H9 (cell line): ENCODE measurements at regions not wholly inside any gene's neighbourhood (a gene's known extent, or its start where the extent isn't known, plus 50 kb on each side); places are given as distances from the start of the nearest gene placed in this dataset.

ENCODE experiments used
- DNase-seq: peaks from one replicate; pipeline ENCODE4 v3.0.0-alpha.2; 2017
- H2AFZ ChIP-seq: one replicate; pipeline ENCODE4 v1.6.1; 2013; ENCODE audit warnings: mild to moderate bottlenecking, low read length, control low read depth, moderate library complexity
- H2AK5ac ChIP-seq: 2 replicates; pipeline ENCODE4 v1.6.1; 2013; ENCODE audit warnings: low read length, control low read depth, mixed read lengths; ENCODE audit not compliant: insufficient read length
- H2BK120ac ChIP-seq: one replicate; pipeline ENCODE4 v1.6.1; 2013; ENCODE audit warnings: low read depth, mild to moderate bottlenecking, low read length, control low read depth, inconsistent platforms; ENCODE audit not compliant: poor library complexity, severe bottlenecking
- H2BK12ac ChIP-seq: 2 replicates; pipeline ENCODE4 v1.6.1; 2013; ENCODE audit warnings: low read length, control low read depth, mixed read lengths, low read depth; ENCODE audit not compliant: insufficient read length
- H2BK15ac ChIP-seq: 2 replicates; pipeline ENCODE4 v1.6.1; 2013; ENCODE audit warnings: low read depth, low read length, control low read depth
- H2BK20ac ChIP-seq: one replicate; pipeline ENCODE4 v1.6.1; 2013; ENCODE audit warnings: low read depth, mild to moderate bottlenecking, low read length, control low read depth, inconsistent platforms; ENCODE audit not compliant: poor library complexity, severe bottlenecking
- H2BK5ac ChIP-seq: 2 replicates; pipeline ENCODE4 v1.6.1; 2013; ENCODE audit warnings: low read length, control low read depth, mixed read lengths; ENCODE audit not compliant: insufficient read length
- H3K14ac ChIP-seq: 2 replicates; pipeline ENCODE4 v1.6.1; 2013; ENCODE audit warnings: low read length, control low read depth; ENCODE audit not compliant: insufficient read depth
- H3K18ac ChIP-seq: 2 replicates; pipeline ENCODE4 v1.6.1; 2013; ENCODE audit warnings: low read depth, mild to moderate bottlenecking, mixed read lengths, low read length, control low read depth; ENCODE audit not compliant: insufficient read length
- H3K23ac ChIP-seq: 2 replicates; pipeline ENCODE4 v1.6.1; 2013; ENCODE audit warnings: low read length, control low read depth, mixed read lengths, low read depth; ENCODE audit not compliant: insufficient read length
- H3K23me2 ChIP-seq: 2 replicates; pipeline ENCODE4 v1.6.1; 2013; ENCODE audit warnings: low read depth, mild to moderate bottlenecking, mixed read lengths, low read length, control low read depth; ENCODE audit not compliant: insufficient read length, poor library complexity, severe bottlenecking
- H3K27ac ChIP-seq: 2 replicates; pipeline ENCODE4 v1.5.1; 2013; ENCODE audit warnings: low read length, control low read depth, mixed read lengths, low read depth; ENCODE audit not compliant: insufficient read length
- H3K27me3 ChIP-seq: 2 replicates; pipeline ENCODE4 v1.6.1; 2013; ENCODE audit warnings: low read length, control low read depth, inconsistent platforms; ENCODE audit not compliant: insufficient read depth
- H3K4ac ChIP-seq: 2 replicates; pipeline ENCODE4 v1.6.1; 2013; ENCODE audit warnings: low read depth, mild to moderate bottlenecking, control low read depth, inconsistent platforms, low read length, moderate library complexity
- H3K4me1 ChIP-seq: 2 replicates; pipeline ENCODE4 v1.6.1; 2013; ENCODE audit warnings: low read length, control low read depth, inconsistent platforms; ENCODE audit not compliant: insufficient read depth
- H3K4me2 ChIP-seq: 2 replicates; pipeline ENCODE4 v1.6.1; 2013; ENCODE audit warnings: low read length, control low read depth, mixed read lengths; ENCODE audit not compliant: insufficient read length, insufficient read depth
- H3K56ac ChIP-seq: 2 replicates; pipeline ENCODE4 v1.6.1; 2013; ENCODE audit warnings: low read depth, mild to moderate bottlenecking, mixed read lengths, low read length, control low read depth; ENCODE audit not compliant: insufficient read length
- H3K79me1 ChIP-seq: 2 replicates; pipeline ENCODE4 v1.6.1; 2013; ENCODE audit warnings: low read depth, mild to moderate bottlenecking, moderate library complexity, low read length, control low read depth, inconsistent platforms; ENCODE audit not compliant: insufficient read depth, poor library complexity, severe bottlenecking
- H3K79me2 ChIP-seq: 2 replicates; pipeline ENCODE4 v1.6.1; 2013; ENCODE audit warnings: low read length, control low read depth, inconsistent platforms; ENCODE audit not compliant: insufficient read depth
- H3K9ac ChIP-seq: 2 replicates; pipeline ENCODE4 v1.6.1; 2013; ENCODE audit warnings: low read length, control low read depth, mixed read lengths; ENCODE audit not compliant: insufficient read length; ENCODE audit errors: extremely low read depth
- H3K9me3 ChIP-seq: one replicate; pipeline ENCODE4 v1.6.1; 2013; ENCODE audit warnings: low read depth, low read length, inconsistent platforms; ENCODE audit not compliant: control insufficient read depth
- H3T11ph ChIP-seq: one replicate; pipeline ENCODE4 v1.6.1; 2013; ENCODE audit warnings: mild to moderate bottlenecking, low read length, control low read depth, inconsistent platforms
- H4K20me1 ChIP-seq: one replicate; pipeline ENCODE4 v1.6.1; 2013; ENCODE audit not compliant: control insufficient read depth, insufficient read length, insufficient read depth
- H4K5ac ChIP-seq: 2 replicates; pipeline ENCODE4 v1.6.1; 2013; ENCODE audit warnings: low read depth, mild to moderate bottlenecking, mixed read lengths, low read length, control low read depth; ENCODE audit not compliant: insufficient read length
- H4K8ac ChIP-seq: replicated peaks from 2 replicates; pipeline ENCODE4 v1.6.1; 2013; ENCODE audit warnings: low read length, control low read depth, mixed read lengths, low read depth; ENCODE audit not compliant: insufficient read length
- H4K91ac ChIP-seq: 2 replicates; pipeline ENCODE4 v1.6.1; 2013; ENCODE audit warnings: low read depth, mild to moderate bottlenecking, moderate library complexity, mixed read lengths, low read length, control low read depth; ENCODE audit not compliant: insufficient read length
- H3K27ac Mint-ChIP-seq, 3 experiments: 2 replicates in 2 of 3; 3 replicates in 1 of 3; pipeline ENCODE4 v1.8.0; 2020 to 2021; ENCODE audit warnings: mixed read lengths in 3 of 3, mild to moderate bottlenecking in 1 of 3, moderate library complexity in 1 of 3
- H3K27me3 Mint-ChIP-seq: 2 replicates; pipeline ENCODE4 v1.8.0; 2021; ENCODE audit warnings: low read depth, mild to moderate bottlenecking, moderate library complexity, mixed read lengths
- H3K36me3 Mint-ChIP-seq, 3 experiments: 2 replicates in 2 of 3; 3 replicates in 1 of 3; pipeline ENCODE4 v1.8.0; 2020 to 2021; ENCODE audit warnings: low read depth in 3 of 3, mixed read lengths in 3 of 3; ENCODE audit not compliant: insufficient read depth in 1 of 3
- H3K4me1 Mint-ChIP-seq, 2 experiments: 2 replicates each; pipeline ENCODE4 v1.8.0; 2020; ENCODE audit warnings: mixed read lengths in 2 of 2
- H3K4me3 Mint-ChIP-seq, 2 experiments: 2 replicates in 1 of 2; 3 replicates in 1 of 2; pipeline ENCODE4 v1.8.0; 2020 to 2021; ENCODE audit warnings: mild to moderate bottlenecking in 2 of 2, mixed read lengths in 2 of 2, moderate library complexity in 1 of 2
- H3K9me3 Mint-ChIP-seq, 2 experiments: 2 replicates in 1 of 2; 3 replicates in 1 of 2; pipeline ENCODE4 v1.8.0; 2020; ENCODE audit warnings: mild to moderate bottlenecking in 2 of 2, mixed read lengths in 2 of 2, moderate library complexity in 1 of 2
- CTCF ChIP-seq: fragments of 200-600 bp; sonication (generic); conservative IDR thresholded peaks from 3 replicates; pipeline ENCODE4 v1.8.0; 2021; ENCODE audit warnings: antibody characterized with exemption, mild to moderate bottlenecking
- WGBS: extraction: QIAGEN DNeasy Blood & Tissue Kit; methylation state at CpG from one replicate; pipeline ENCODE4 v1.1.7; 2013; ENCODE audit warnings: missing lambda C conversion rate, low lambda C conversion rate, mixed read lengths; ENCODE audit not compliant: insufficient read length; ENCODE audit errors: extremely low coverage; 5-methylcytosine and 5-hydroxymethylcytosine counted together

GRCh38 chr14:43204816-43205215 lies 1302.3 kb downstream of the FSCB start:
- Histone ChIP-seq H2BK120ac (no peak overlapping the region), H2AK5ac (no peak overlapping the region), H2AFZ (no peak overlapping the region), H3K9me3 (no peaks in the 10 kb centered on the region), H3K4me2 (no peak overlapping the region), H3K27ac (no peak overlapping the region), H3K18ac (no peak overlapping the region), H4K91ac (no peak overlapping the region), H3K56ac (no peak overlapping the region), H4K20me1 (no peaks in the 10 kb centered on the region), H3K14ac (no peak overlapping the region), H3K23ac (no peak overlapping the region), H3K27me3 (no peaks in the 10 kb centered on the region), H4K5ac (no peak overlapping the region), H2BK5ac (no peak overlapping the region), H3K79me1 (no peaks in the 10 kb centered on the region), H3K4ac (no peak overlapping the region), H2BK15ac (no peak overlapping the region), H3K4me1 (peaks cover 3% of the 10 kb centered on the region; the same call in 1 of the 2 replicates), H4K8ac (no peak overlapping the region), H3K23me2 (no peaks in the 10 kb centered on the region), H3K79me2 (no peaks in the 10 kb centered on the region), H3K9ac (no peak overlapping the region), H2BK20ac (no peak overlapping the region), H3T11ph (no peak overlapping the region), H2BK12ac (no peak overlapping the region)
- Mint-ChIP-seq H3K36me3 (peaks cover 0 to 4% (median 0%) of the 10 kb centered on the region in 3 experiments; a peak in 3 of 7 replicates), H3K4me1 (no peaks in the 10 kb centered on the region), H3K27me3 (no peaks in the 10 kb centered on the region), H3K4me3 (no peak overlapping the region), H3K9me3 (peaks cover 0 to 3% of the 10 kb centered on the region in 2 experiments; a peak in 3 of 5 replicates), H3K27ac (no peak overlapping the region)
- WGBS = no CpG with 5 or more reads among the region's 2 CpGs
- no peak for TF ChIP-seq CTCF
- no peak for DNase-seq
